H1 (cell line): ENCODE measurements at regions not wholly inside any gene's neighbourhood (a gene's known extent, or its start where the extent isn't known, plus 50 kb on each side); places are given as distances from the start of the nearest gene placed in this dataset.

ENCODE experiments used
- CTCF ChIP-seq, 3 experiments: IDR thresholded peaks; 1 replicate in 2 of 3; 2 replicates in 1 of 3; pipeline versions ENCODE4 v1.5.1 to v1.6.1; 2011; ENCODE audit warnings: low read length in 3 of 3, mild to moderate bottlenecking in 3 of 3, inconsistent platforms in 2 of 3, low read depth in 1 of 3, moderate library complexity in 1 of 3; ENCODE audit not compliant: insufficient read depth in 1 of 3; ENCODE audit errors: control extremely low read depth in 1 of 3
- GTF2F1 ChIP-seq: IDR thresholded peaks from 2 replicates; pipeline ENCODE4 v1.6.1; 2012; ENCODE audit warnings: low read depth, low read length, improper control_type of control experiment, borderline replicate concordance
- POLR2A ChIP-seq, 2 experiments: IDR thresholded peaks; 1 replicate in 1 of 2; 2 replicates in 1 of 2; pipeline ENCODE4 v1.6.1; 2011; ENCODE audit warnings: low read depth in 2 of 2, low read length in 2 of 2, mild to moderate bottlenecking in 2 of 2; ENCODE audit errors: control extremely low read depth in 1 of 2
- TBP ChIP-seq: IDR thresholded peaks from 2 replicates; pipeline ENCODE4 v1.6.1; 2011; ENCODE audit warnings: low read depth, low read length, improper control_type of control experiment

DNA sequence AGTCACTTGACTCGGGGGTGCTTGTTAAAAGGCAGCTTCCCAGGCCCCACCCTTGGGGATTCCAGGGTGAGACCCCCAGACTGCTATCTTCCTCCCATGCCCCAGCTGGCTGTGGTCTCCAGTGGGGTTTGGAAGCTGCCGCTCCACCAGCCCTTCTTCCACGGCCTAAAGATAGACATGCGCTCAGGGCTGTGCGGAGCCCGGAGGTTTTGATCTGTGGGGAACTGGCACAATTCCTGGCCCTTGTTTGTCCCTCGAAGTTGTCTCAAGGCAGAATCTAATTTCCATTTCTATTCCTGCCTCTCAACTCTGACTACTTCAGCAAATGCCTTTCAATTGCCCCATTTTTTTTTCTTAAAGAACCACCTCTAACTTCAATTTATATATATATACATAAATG, 120.7 kb upstream of the SRSF6 start:
- no peak for TF ChIP-seq POLR2A (IDR thresholded peaks at IDR 0.05; ENCODE audit: control extremely low read depth in 1 of 2, low read depth in 2 of 2, low read length in 2 of 2)
- TF ChIP-seq CTCF (IDR thresholded peaks at IDR 0.05; ENCODE audit: control extremely low read depth in 1 of 3, insufficient read depth in 1 of 3, low read depth in 1 of 3, low read length in 3 of 3): no peak
- TF ChIP-seq TBP: no peak
- TF ChIP-seq GTF2F1: no peak
